A549 (cell line): ENCODE measurements at regions not wholly inside any gene's neighbourhood (a gene's known extent, or its start where the extent isn't known, plus 50 kb on each side); places are given as distances from the start of the nearest gene placed in this dataset.
"Not testable (repeated sequence)": the region's sequence is repeated elsewhere in the genome, so short reads cannot be mapped to it uniquely, and the experiment has no call there.

Experiments used
- ATAC-seq, 2 experiments: fragments of 200-7000 bp in 1 of 2; fragments of >200 bp in 1 of 2; cut with Nextera tagmentation in 1 of 2; cut with Tn5 transposase in 1 of 2; 3 replicates each; pipeline versions ENCODE4 v1.8.0 to v1.9.1; 2018 to 2020; ENCODE audit warnings: mild to moderate bottlenecking in 1 of 2, moderate library complexity in 1 of 2
- CTCF ChIA-PET: fragments of 300-600 bp; sonication (Branson Sonifier 250); formaldehyde crosslinking; extraction: SDS; loops from one replicate; lab custom pipeline; 2021; ENCODE audit warnings: antibody characterized with exemption, inconsistent platforms; lab: Yijun Ruan, JAX
- POLR2A ChIA-PET: fragments of 350-600 bp; formaldehyde crosslinking; extraction: SDS; loops from one replicate; lab custom pipeline; 2021; ENCODE audit warnings: antibody characterized with exemption, inconsistent platforms; lab: Yijun Ruan, JAX
- DNase-seq, 2 experiments: peaks; one replicate each; pipeline versions ENCODE4 v3.0.0 to v3.0.0-alpha.2; 2011 to 2016; ENCODE audit warnings: low read depth in 1 of 2, low spot score in 1 of 2
- FAIRE-seq: peaks from 2 replicates; lab custom pipeline; 2011; peaks lifted over from hg19 to GRCh38; lab: Jason Lieb, UNC
- H3K27ac ChIP-seq, 2 experiments: fragments of >200 bp; sonication (Bioruptor Twin); formaldehyde crosslinking; 3 replicates each; pipeline ENCODE4 v1.5.1; 2016 to 2017
- H3K4me1 ChIP-seq: fragments of >200 bp; sonication (Bioruptor Twin); formaldehyde crosslinking; 3 replicates; pipeline ENCODE4 v1.6.1; 2016
- H3K4me2 ChIP-seq: fragments of >200 bp; sonication (Bioruptor Twin); formaldehyde crosslinking; 3 replicates; pipeline ENCODE4 v1.6.1; 2016
- H3K4me3 ChIP-seq: fragments of >200 bp; sonication (Bioruptor Twin); formaldehyde crosslinking; 3 replicates; pipeline ENCODE4 v1.5.1; 2016
- H3K9me3 ChIP-seq: fragments of >200 bp; sonication (Bioruptor Twin); formaldehyde crosslinking; 3 replicates; pipeline ENCODE4 v1.6.1; 2016
- BCL3 ChIP-seq: fragments of >200 bp; sonication (Bioruptor Twin); formaldehyde crosslinking; IDR thresholded peaks from 3 replicates; pipeline ENCODE4 v1.6.1; 2016
- BHLHE40 ChIP-seq: IDR thresholded peaks from 2 replicates; pipeline ENCODE4 v1.6.1; 2012; ENCODE audit warnings: low read depth, low read length, inconsistent platforms
- CBX2 ChIP-seq: fragments of 200-600 bp; sonication (generic); IDR thresholded peaks from 2 replicates; pipeline ENCODE4 v1.6.1; 2016; ENCODE audit warnings: low read depth, mild to moderate bottlenecking, borderline replicate concordance
- CHD4 ChIP-seq: fragments of 200-600 bp; sonication (generic); IDR thresholded peaks from 2 replicates; pipeline ENCODE4 v1.6.1; 2016; ENCODE audit warnings: antibody characterized with exemption, mild to moderate bottlenecking, borderline replicate concordance
- ELK1 ChIP-seq: fragments of 150-350 bp; IDR thresholded peaks from 2 replicates; pipeline ENCODE4 v1.6.1; 2014; ENCODE audit warnings: low read depth, mild to moderate bottlenecking, low read length
- EP300 ChIP-seq, 2 experiments: fragments of >200 bp; sonication (Bioruptor Twin); formaldehyde crosslinking; IDR thresholded peaks; 2 replicates in 1 of 2; 3 replicates in 1 of 2; pipeline ENCODE4 v1.6.1; 2016 to 2017
- FOSL2 ChIP-seq, 2 experiments: fragments of 450-650 bp in 1 of 2; fragments of >200 bp in 1 of 2; sonication (Bioruptor Twin) in 1 of 2; formaldehyde crosslinking; IDR thresholded peaks; 2 replicates each; pipeline versions ENCODE4 v1.5.0 to v1.6.1; 2016 to 2020; ENCODE audit warnings: mild to moderate bottlenecking in 1 of 2, moderate library complexity in 1 of 2
- FOXS1 ChIP-seq: fragments of 250-450 bp; sonication (Bioruptor Pico); IDR thresholded peaks from 2 replicates; pipeline ENCODE4 v1.5.0; 2020; ENCODE audit warnings: mild to moderate bottlenecking, moderate library complexity
- MAZ ChIP-seq: fragments of 150-350 bp; IDR thresholded peaks from 2 replicates; pipeline ENCODE4 v1.6.1; 2014; ENCODE audit warnings: antibody characterized with exemption, low read depth, low read length, borderline replicate concordance
- MYC ChIP-seq: IDR thresholded peaks from 2 replicates; pipeline ENCODE4 v1.6.1; 2012; ENCODE audit warnings: mild to moderate bottlenecking, inconsistent platforms, low read length, improper control_type of control experiment, borderline replicate concordance
- PBX3 ChIP-seq: IDR thresholded peaks from 2 replicates; pipeline ENCODE4 v1.6.1; 2012
- PHF8 ChIP-seq: fragments of 200-600 bp; sonication (generic); IDR thresholded peaks from 2 replicates; pipeline ENCODE4 v1.6.1; 2016; ENCODE audit warnings: low read depth, mild to moderate bottlenecking, antibody characterized with exemption, moderate library complexity, borderline replicate concordance
- RAD21 ChIP-seq, 2 experiments: fragments of >200 bp in 1 of 2; sonication (Bioruptor Twin) in 1 of 2; formaldehyde crosslinking in 1 of 2; IDR thresholded peaks in 1 of 2; conservative IDR thresholded peaks in 1 of 2; 2 replicates in 1 of 2; 3 replicates in 1 of 2; pipeline ENCODE4 v1.6.1; 2012 to 2018; ENCODE audit warnings: inconsistent platforms in 1 of 2
- RCOR1 ChIP-seq: fragments of 150-350 bp; IDR thresholded peaks from 2 replicates; pipeline ENCODE4 v1.6.1; 2014; ENCODE audit warnings: antibody characterized with exemption, low read length, low read depth
- SMC3 ChIP-seq: fragments of >200 bp; sonication (Bioruptor Twin); formaldehyde crosslinking; IDR thresholded peaks from 3 replicates; pipeline ENCODE4 v1.6.1; 2018; ENCODE audit warnings: inconsistent platforms
- SREBF2 ChIP-seq: fragments of 450-650 bp; IDR thresholded peaks from 2 replicates; pipeline ENCODE4 v1.6.1; 2014; ENCODE audit warnings: mild to moderate bottlenecking, moderate library complexity
- TFCP2L1 ChIP-seq: fragments of 250-450 bp; sonication (Bioruptor Pico); IDR thresholded peaks from 2 replicates; pipeline ENCODE4 v1.5.0; 2021; ENCODE audit warnings: mild to moderate bottlenecking
- USF2 ChIP-seq: fragments of 450-650 bp; IDR thresholded peaks from 2 replicates; pipeline ENCODE4 v1.6.1; 2014; ENCODE audit warnings: antibody characterized with exemption
- WGBS: methylation state at CpG from one replicate; pipeline ENCODE4 v1.1.6; 2017; ENCODE audit errors: missing lambda C conversion rate; 5-methylcytosine and 5-hydroxymethylcytosine counted together

GRCh38 chr13:50291611-50292010, 276.4 kb downstream of the KCNRG start (continued):
- TF ChIP-seq ELK1 (no peak), CBX2 (no peak)

GRCh38 chr13:50292081-50292480, 276.8 kb downstream of the KCNRG start:
- H3K4me3 ChIP-seq = no peak overlapping the region
- DNase-seq = no peak
- 94% methylated on average over 1 of the region's 1 CpG for WGBS
- no peak overlapping the region for H3K4me2 ChIP-seq
- ChIA-PET POLR2A (no interaction called here), CTCF (no interaction called here)
- no peaks in the 10 kb centered on the region for H3K4me1 ChIP-seq
- TF ChIP-seq SMC3 (no peak), EP300 (IDR thresholded peaks at IDR 0.05) (no peak), BCL3 (no peak), RAD21 (conservative IDR thresholded peaks at IDR 0.05 in 1 of 2, IDR thresholded peaks at IDR 0.05 in 1 of 2) (no peak), BHLHE40 (no peak), MAZ (no peak), MYC (no peak)
- H3K9me3 ChIP-seq = no peaks in the 10 kb centered on the region
- FAIRE-seq = no peak
- H3K27ac ChIP-seq = no peak overlapping the region
- no peak for ATAC-seq

GRCh38 chr13:50294425-50294824, 279.2 kb downstream of the KCNRG start:
- WGBS = 71% methylated on average over 4 of the region's 4 CpGs

GRCh38 chr13:50299546-50300249, 284.5 kb downstream of the KCNRG start:
- POLR2A ChIA-PET = no interaction called here
- H3K4me2 ChIP-seq = no peak overlapping the region

More at GRCh38 chr13:50294425-50294824, 279.2 kb downstream of the KCNRG start:
- H3K9me3 ChIP-seq, CTCF ChIA-PET, DNase-seq, ATAC-seq, POLR2A ChIA-PET, H3K4me1 ChIP-seq, H3K27ac ChIP-seq, H3K4me3 ChIP-seq, FAIRE-seq, H3K4me2 ChIP-seq: not testable (repeated sequence)

More at GRCh38 chr13:50299546-50300249, 284.5 kb downstream of the KCNRG start:
- DNase-seq = no peak
- no peak for FAIRE-seq
- Histone ChIP-seq H3K27ac (no peak overlapping the region), H3K4me3 (no peak overlapping the region), H3K4me1 (no peaks in the 10 kb centered on the region), H3K9me3 (no peaks in the 10 kb centered on the region)
- TF ChIP-seq PHF8 (no peak), SREBF2 (no peak), FOXS1 (no peak), RAD21 (conservative IDR thresholded peaks at IDR 0.05 in 1 of 2, IDR thresholded peaks at IDR 0.05 in 1 of 2) (no peak), BHLHE40 (no peak), TFCP2L1 (CRISPR knock-in tag) (no peak), CHD4 (no peak), CBX2 (no peak), USF2 (no peak), PBX3 (no peak), RCOR1 (no peak), FOSL2 (IDR thresholded peaks at IDR 0.05) (no peak), FOSL2 (CRISPR knock-in tag; IDR thresholded peaks at IDR 0.05) (no peak)
- no peak for ATAC-seq
- 68% methylated on average over 3 of the region's 3 CpGs for WGBS
- CTCF ChIA-PET = no interaction called here
